WERI-Rb-1 (cell line): ENCODE measurements at regions not wholly inside any gene's neighbourhood (a gene's known extent, or its start where the extent isn't known, plus 50 kb on each side); places are given as distances from the start of the nearest gene placed in this dataset.

Experiments used
- DNase-seq: peaks from one replicate; pipeline ENCODE4 v3.0.0-alpha.2; 2020
- H3K27ac ChIP-seq: fragments of 250-450 bp; sonication (Bioruptor Pico); 2 replicates; pipeline ENCODE4 v1.5.1; 2020; ENCODE audit warnings: mild to moderate bottlenecking, moderate library complexity
- H3K27me3 ChIP-seq: fragments of 250-450 bp; sonication (Bioruptor Pico); 2 replicates; pipeline ENCODE4 v1.5.1; 2021; ENCODE audit warnings: mild to moderate bottlenecking, low read depth, moderate library complexity; ENCODE audit not compliant: insufficient read depth, severe bottlenecking
- H3K36me3 ChIP-seq: fragments of 250-450 bp; sonication (Bioruptor Pico); 2 replicates; pipeline ENCODE4 v1.5.1; 2020; ENCODE audit warnings: mild to moderate bottlenecking, moderate library complexity
- H3K4me3 ChIP-seq: 2 replicates; pipeline ENCODE4 v1.5.1; 2011; ENCODE audit warnings: low read depth, mild to moderate bottlenecking, control low read depth, low read length
- H3K9me3 ChIP-seq: fragments of 250-450 bp; sonication (Bioruptor Pico); 2 replicates; pipeline ENCODE4 v1.5.1; 2021; ENCODE audit warnings: mild to moderate bottlenecking, moderate library complexity; ENCODE audit not compliant: severe bottlenecking
- CTCF ChIP-seq: IDR thresholded peaks from 2 replicates; pipeline ENCODE4 v1.5.1; 2011; ENCODE audit warnings: low read depth, mild to moderate bottlenecking, control low read depth, inconsistent platforms, low read length

- no peaks in the 10 kb centered on the region for H3K9me3 ChIP-seq
- no peaks in the 10 kb centered on the region for H3K27me3 ChIP-seq
- no peaks in the 10 kb centered on the region for H3K36me3 ChIP-seq
- H3K27ac ChIP-seq, result no peak overlapping the region
- no peak for TF ChIP-seq CTCF
- no peak for DNase-seq
- no peak overlapping the region for H3K4me3 ChIP-seq
Measured at GRCh38 chrX:74230094-74230493, 73.9 kb upstream of the ZCCHC13 start.

DNA sequence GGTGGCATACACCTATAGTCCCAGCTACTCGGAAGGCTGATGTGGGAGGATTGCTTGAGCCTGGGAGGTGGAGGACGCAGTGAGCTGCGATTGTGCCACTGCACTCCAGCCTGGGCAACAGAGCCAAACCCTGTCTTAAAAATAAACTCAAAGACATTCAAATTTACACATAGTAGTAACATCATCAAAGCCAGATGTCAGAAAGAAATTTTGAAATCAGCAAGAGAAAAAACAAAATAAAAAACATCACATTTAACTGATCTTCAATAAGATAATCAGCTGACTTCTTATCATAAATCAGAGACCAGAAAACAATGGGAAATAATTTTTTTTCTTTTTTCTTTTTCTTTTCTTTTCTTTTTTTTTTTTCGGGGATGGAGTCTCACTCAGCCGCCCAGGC is 78.9 kb upstream of the ZCCHC13 start:
- no peak for TF ChIP-seq CTCF
- no peak for DNase-seq
- H3K36me3 ChIP-seq, result no peaks in the 10 kb centered on the region
- no peaks in the 10 kb centered on the region for H3K27me3 ChIP-seq
- no peak overlapping the region for H3K27ac ChIP-seq
- no peaks in the 10 kb centered on the region for H3K9me3 ChIP-seq
- no peak overlapping the region for H3K4me3 ChIP-seq

GRCh38 chrX:74220277-74220676 is 83.7 kb upstream of the ZCCHC13 start:
- Histone ChIP-seq H3K9me3 (no peaks in the 10 kb centered on the region), H3K4me3 (no peak overlapping the region), H3K36me3 (no peaks in the 10 kb centered on the region), H3K27me3 (no peaks in the 10 kb centered on the region), H3K27ac (no peak overlapping the region)
- TF ChIP-seq CTCF, result no peak
- DNase-seq, result no peak

DNA sequence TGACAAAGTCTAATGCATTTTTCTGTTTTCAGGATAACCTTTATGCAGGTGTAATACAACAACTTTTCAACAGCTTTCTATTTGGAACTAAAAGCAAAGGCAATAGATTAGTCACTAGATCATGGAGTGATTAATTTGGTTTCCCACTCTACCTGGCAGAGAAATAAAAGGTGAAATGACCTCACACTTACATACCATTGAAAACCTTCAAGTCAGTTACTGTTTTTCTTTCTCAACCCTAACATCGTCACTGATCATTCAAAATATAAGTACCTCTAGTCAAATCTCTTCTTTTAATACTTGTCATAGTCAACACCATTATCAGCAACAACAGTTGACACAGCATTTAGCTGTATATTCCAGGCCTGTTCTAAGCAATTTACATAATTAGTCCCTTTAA is 85.1 kb upstream of the ZCCHC13 start:
- no peaks in the 10 kb centered on the region for H3K36me3 ChIP-seq
- no peak for DNase-seq
- no peak overlapping the region for H3K4me3 ChIP-seq

GRCh38 chrX:74216421-74216820 is 87.6 kb upstream of the ZCCHC13 start:
- H3K36me3 ChIP-seq, result no peaks in the 10 kb centered on the region
- no peak overlapping the region for H3K27ac ChIP-seq
- DNase-seq, result no peak
- H3K4me3 ChIP-seq, result no peak overlapping the region
- TF ChIP-seq CTCF, result no peak
- H3K27me3 ChIP-seq, result no peaks in the 10 kb centered on the region
- no peaks in the 10 kb centered on the region for H3K9me3 ChIP-seq

More for the DNA sequence above, 85.1 kb upstream of the ZCCHC13 start:
- H3K27me3 ChIP-seq, result no peaks in the 10 kb centered on the region
- H3K27ac ChIP-seq, result no peak overlapping the region
- TF ChIP-seq CTCF, result no peak
- H3K9me3 ChIP-seq, result no peaks in the 10 kb centered on the region

DNA sequence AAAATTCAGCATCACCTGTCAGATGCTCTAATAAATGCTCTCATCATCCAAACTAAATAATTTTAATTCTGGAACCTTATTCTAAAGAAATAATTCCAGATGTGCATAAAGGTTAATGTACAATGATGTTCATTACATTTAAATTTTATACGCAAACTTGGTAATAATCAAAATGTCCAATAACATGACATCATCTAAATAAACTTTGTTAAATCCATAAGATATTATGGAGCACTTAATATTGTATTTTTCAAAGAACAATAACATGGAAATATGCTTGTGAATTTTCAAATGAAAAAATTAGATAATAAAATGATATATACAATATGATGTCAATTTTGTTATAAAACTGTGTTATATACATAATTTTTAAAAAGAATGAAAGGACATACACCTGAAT is 92.1 kb upstream of the ZCCHC13 start:
- H3K36me3 ChIP-seq, result no peaks in the 10 kb centered on the region
- H3K27ac ChIP-seq, result no peak overlapping the region
- no peak for TF ChIP-seq CTCF
- no peak overlapping the region for H3K4me3 ChIP-seq
- no peaks in the 10 kb centered on the region for H3K9me3 ChIP-seq
- DNase-seq, result no peak
- H3K27me3 ChIP-seq, result no peaks in the 10 kb centered on the region
